Endothelial cell of umbilical vein (primary cell): ENCODE measurements at regions not wholly inside any gene's neighbourhood (a gene's known extent, or its start where the extent isn't known, plus 50 kb on each side); places are given as distances from the start of the nearest gene placed in this dataset.

Experiments used
- CTCF ChIP-seq, 2 donors: IDR thresholded peaks; 1 replicate in 1 of 2; 2 replicates in 1 of 2; pipeline ENCODE4 v1.5.1; 2011; ENCODE audit warnings: low read length in 2 of 2, mild to moderate bottlenecking in 2 of 2, moderate library complexity in 2 of 2, control low read depth in 1 of 2, inconsistent platforms in 1 of 2, low read depth in 1 of 2; ENCODE audit not compliant: insufficient read depth in 1 of 2; ENCODE audit errors: extremely low read depth in 1 of 2
- EZH2 ChIP-seq: IDR thresholded peaks from 2 replicates; pipeline ENCODE4 v1.6.1; 2012; ENCODE audit warnings: borderline replicate concordance, low read depth, mild to moderate bottlenecking, moderate library complexity, low read length, inconsistent platforms; ENCODE audit not compliant: severe bottlenecking
- POLR2A ChIP-seq: IDR thresholded peaks from 2 replicates; pipeline ENCODE4 v1.6.1; 2012; ENCODE audit warnings: low read depth, mild to moderate bottlenecking, control low read depth, low read length
- POLR2AphosphoS5 ChIP-seq: IDR thresholded peaks from 2 replicates; pipeline ENCODE4 v1.6.1; 2012; ENCODE audit warnings: low read depth, mild to moderate bottlenecking, control low read depth, low read length, moderate library complexity; ENCODE audit not compliant: insufficient read depth

- TF ChIP-seq POLR2A (no peak), CTCF (IDR thresholded peaks at IDR 0.05; ENCODE audit: extremely low read depth in 1 of 2, insufficient read depth in 1 of 2, low read depth in 1 of 2, low read length in 2 of 2) (no peak), POLR2AphosphoS5 (no peak), EZH2 (no peak)
Measured at GRCh38 chr2:9690252-9690651, 59.5 kb upstream of the YWHAQ start.
